IMR-90 (cell line): ENCODE measurements at regions not wholly inside any gene's neighbourhood (a gene's known extent, or its start where the extent isn't known, plus 50 kb on each side); places are given as distances from the start of the nearest gene placed in this dataset.
"Not testable (repeated sequence)": the region's sequence is repeated elsewhere in the genome, so short reads cannot be mapped to it uniquely, and the experiment has no call there.

ENCODE experiments used
- ATAC-seq: fragments of 200-7000 bp; cut with Tn5 transposase; 2 replicates; pipeline ENCODE4 v1.9.1; 2020; ENCODE audit warnings: low read depth, mild to moderate bottlenecking, moderate library complexity
- BruUV-seq: library from RNA; stranded (reverse); fragments of 400-500 nt; replicated peaks from 2 replicates; lab custom pipeline; 2021; lab: Mats Ljungman, UMichigan
- CTCF ChIA-PET: fragments of 300-600 bp; formaldehyde crosslinking; extraction: SDS; loops from one replicate; lab custom pipeline; 2021; ENCODE audit warnings: antibody characterized with exemption; lab: Yijun Ruan, JAX
- POLR2A ChIA-PET: fragments of 300-600 bp; sonication (Branson Sonifier 250); formaldehyde crosslinking; loops from one replicate; lab custom pipeline; 2022; ENCODE audit warnings: antibody characterized with exemption; ENCODE audit not compliant: unreplicated experiment; lab: Charles Lee
- DNase-seq: peaks from one replicate; pipeline ENCODE4 v3.0.0; 2013
- H2AFZ ChIP-seq: replicated peaks from 2 replicates; pipeline ENCODE3; 2013; ENCODE audit warnings: low read length, mild to moderate bottlenecking; ENCODE audit not compliant: poor library complexity
- H2AK5ac ChIP-seq: 2 replicates; pipeline ENCODE4 v1.6.1; 2013; ENCODE audit warnings: low read depth, low read length, inconsistent platforms
- H2AK9ac ChIP-seq: replicated peaks from 2 replicates; pipeline ENCODE3; 2013; ENCODE audit warnings: mild to moderate bottlenecking, low read depth, low read length, moderate library complexity; ENCODE audit not compliant: poor library complexity
- H2BK120ac ChIP-seq: 2 replicates; pipeline ENCODE4 v1.6.1; 2013; ENCODE audit warnings: low read depth, low read length, inconsistent platforms
- H2BK15ac ChIP-seq: 3 replicates; pipeline ENCODE4 v1.6.1; 2013; ENCODE audit warnings: low read depth, low read length, inconsistent platforms
- H2BK20ac ChIP-seq: 2 replicates; pipeline ENCODE4 v1.6.1; 2013; ENCODE audit warnings: low read depth, mild to moderate bottlenecking, inconsistent platforms, low read length, moderate library complexity
- H2BK5ac ChIP-seq: 2 replicates; pipeline ENCODE4 v1.6.1; 2013; ENCODE audit warnings: mild to moderate bottlenecking, low read depth, low read length, inconsistent platforms; ENCODE audit not compliant: poor library complexity, severe bottlenecking
- H3K14ac ChIP-seq: replicated peaks from 2 replicates; pipeline ENCODE4 v1.6.1; 2013; ENCODE audit warnings: low read depth, low read length, inconsistent platforms
- H3K18ac ChIP-seq: 2 replicates; pipeline ENCODE4 v1.6.1; 2013; ENCODE audit warnings: low read depth, low read length, control low read depth
- H3K23ac ChIP-seq: 2 replicates; pipeline ENCODE4 v1.6.1; 2013; ENCODE audit warnings: low read depth, low read length, inconsistent platforms
- H3K27ac ChIP-seq: 2 replicates; pipeline ENCODE4 v1.5.1; 2013; ENCODE audit warnings: mild to moderate bottlenecking, control low read depth, low read length; ENCODE audit not compliant: insufficient read depth
- H3K27me3 ChIP-seq: 2 replicates; pipeline ENCODE4 v1.6.1; 2013; ENCODE audit warnings: low read length; ENCODE audit not compliant: control insufficient read depth, insufficient read depth
- H3K36me3 ChIP-seq: 2 replicates; pipeline ENCODE4 v1.6.1; 2013; ENCODE audit warnings: low read length, mixed read lengths; ENCODE audit not compliant: control insufficient read depth, insufficient read depth
- H3K4ac ChIP-seq: 2 replicates; pipeline ENCODE4 v1.6.1; 2013; ENCODE audit warnings: low read depth, low read length, inconsistent platforms
- H3K4me1 ChIP-seq: 2 replicates; pipeline ENCODE4 v1.6.1; 2013; ENCODE audit warnings: low read length, mixed read lengths; ENCODE audit not compliant: control insufficient read depth, insufficient read depth
- H3K4me2 ChIP-seq: 2 replicates; pipeline ENCODE4 v1.6.1; 2013; ENCODE audit warnings: low read depth, mild to moderate bottlenecking, control low read depth, low read length, moderate library complexity
- H3K4me3 ChIP-seq: 2 replicates; pipeline ENCODE4 v1.5.1; 2013; ENCODE audit warnings: low read depth, mild to moderate bottlenecking, control low read depth, low read length, moderate library complexity; ENCODE audit not compliant: insufficient read depth
- H3K56ac ChIP-seq: 2 replicates; pipeline ENCODE4 v1.6.1; 2013; ENCODE audit warnings: low read length, inconsistent platforms; ENCODE audit not compliant: insufficient read depth; ENCODE audit errors: extremely low read depth
- H3K79me1 ChIP-seq, 2 experiments: 2 replicates each; pipeline ENCODE4 v1.6.1; 2013; ENCODE audit warnings: low read length in 2 of 2, inconsistent platforms in 1 of 2, low read depth in 1 of 2
- H3K9ac ChIP-seq: 2 replicates; pipeline ENCODE4 v1.6.1; 2013; ENCODE audit warnings: low read depth, low read length, control low read depth
- H3K9me1 ChIP-seq: 2 replicates; pipeline ENCODE4 v1.6.1; 2013; ENCODE audit warnings: low read length, inconsistent platforms; ENCODE audit not compliant: insufficient read depth
- H3K9me3 ChIP-seq: 2 replicates; pipeline ENCODE4 v1.6.1; 2013; ENCODE audit warnings: low read length; ENCODE audit not compliant: control insufficient read depth, insufficient read depth
- H4K20me1 ChIP-seq: 2 replicates; pipeline ENCODE4 v1.6.1; 2013; ENCODE audit warnings: low read length, inconsistent platforms; ENCODE audit not compliant: insufficient read depth
- H4K5ac ChIP-seq: 2 replicates; pipeline ENCODE4 v1.6.1; 2013; ENCODE audit warnings: mild to moderate bottlenecking, low read depth, low read length, control low read depth
- H4K8ac ChIP-seq, 2 experiments: 2 replicates each; pipeline ENCODE4 v1.6.1; 2013; ENCODE audit warnings: low read depth in 2 of 2, low read length in 2 of 2, control low read depth in 1 of 2, inconsistent platforms in 1 of 2
- H4K91ac ChIP-seq: 2 replicates; pipeline ENCODE4 v1.6.1; 2013; ENCODE audit warnings: low read depth, low read length, inconsistent platforms; ENCODE audit not compliant: insufficient read depth
- WGBS, 2 experiments: methylation state at CpG; one replicate each; pipeline versions ENCODE4 v1.1.5 to v1.1.7; 2013; ENCODE audit warnings: missing lambda C conversion rate in 2 of 2; ENCODE audit not compliant: insufficient read length in 1 of 2; ENCODE audit errors: extremely low coverage in 2 of 2; 5-methylcytosine and 5-hydroxymethylcytosine counted together
- dilution Hi-C: fragments of 300-500 bp; cut with HindIII; formaldehyde crosslinking; loops from one replicate; pipeline ENCODE4 v1.14.3; 2018; ENCODE audit warnings: low sequenced_read_pairs; ENCODE audit not compliant: unreplicated experiment
- in situ Hi-C: fragments of 300-500 bp; cut with MboI; formaldehyde crosslinking; loops from 3 replicates; pipeline ENCODE4 v1.14.3; 2019; ENCODE audit warnings: low sequenced_read_pairs, inconsistent platforms, mixed read lengths
- intact Hi-C: fragments of 100-400 bp; cut with micrococcal nuclease; formaldehyde crosslinking; loops from 2 replicates; pipeline ENCODE4 v1.10.0; 2022

GRCh38 chr18:65670145-65670544 is 80.7 kb upstream of the CDH7 start:
- H3K4ac ChIP-seq, BruUV-seq, dilution Hi-C loops, H2AFZ ChIP-seq, H3K14ac ChIP-seq, H3K36me3 ChIP-seq, H3K9me1 ChIP-seq, H2BK20ac ChIP-seq, H3K4me1 ChIP-seq, intact Hi-C loops, H2BK5ac ChIP-seq, DNase-seq, H2AK5ac ChIP-seq, POLR2A ChIA-PET, CTCF ChIA-PET, in situ Hi-C loops, H4K20me1 ChIP-seq, H4K8ac ChIP-seq, H3K23ac ChIP-seq, H3K27me3 ChIP-seq, H2AK9ac ChIP-seq, H4K5ac ChIP-seq, H2BK120ac ChIP-seq, H3K4me3 ChIP-seq, H3K9me3 ChIP-seq, H3K18ac ChIP-seq, ATAC-seq, H3K56ac ChIP-seq, H3K4me2 ChIP-seq, H4K91ac ChIP-seq, H3K27ac ChIP-seq, H3K9ac ChIP-seq, H3K79me1 ChIP-seq, H2BK15ac ChIP-seq: not testable (repeated sequence)
- WGBS, 2 experiments: no CpG with 5 or more reads among the region's 3 CpGs
